D341Med (cell line): ENCODE measurements at regions not wholly inside any gene's neighbourhood (a gene's known extent, or its start where the extent isn't known, plus 50 kb on each side); places are given as distances from the start of the nearest gene placed in this dataset.

ENCODE experiments used
- DNase-seq: peaks from one replicate; pipeline ENCODE4 v3.0.0; 2012; ENCODE audit warnings: low spot score

DNA sequence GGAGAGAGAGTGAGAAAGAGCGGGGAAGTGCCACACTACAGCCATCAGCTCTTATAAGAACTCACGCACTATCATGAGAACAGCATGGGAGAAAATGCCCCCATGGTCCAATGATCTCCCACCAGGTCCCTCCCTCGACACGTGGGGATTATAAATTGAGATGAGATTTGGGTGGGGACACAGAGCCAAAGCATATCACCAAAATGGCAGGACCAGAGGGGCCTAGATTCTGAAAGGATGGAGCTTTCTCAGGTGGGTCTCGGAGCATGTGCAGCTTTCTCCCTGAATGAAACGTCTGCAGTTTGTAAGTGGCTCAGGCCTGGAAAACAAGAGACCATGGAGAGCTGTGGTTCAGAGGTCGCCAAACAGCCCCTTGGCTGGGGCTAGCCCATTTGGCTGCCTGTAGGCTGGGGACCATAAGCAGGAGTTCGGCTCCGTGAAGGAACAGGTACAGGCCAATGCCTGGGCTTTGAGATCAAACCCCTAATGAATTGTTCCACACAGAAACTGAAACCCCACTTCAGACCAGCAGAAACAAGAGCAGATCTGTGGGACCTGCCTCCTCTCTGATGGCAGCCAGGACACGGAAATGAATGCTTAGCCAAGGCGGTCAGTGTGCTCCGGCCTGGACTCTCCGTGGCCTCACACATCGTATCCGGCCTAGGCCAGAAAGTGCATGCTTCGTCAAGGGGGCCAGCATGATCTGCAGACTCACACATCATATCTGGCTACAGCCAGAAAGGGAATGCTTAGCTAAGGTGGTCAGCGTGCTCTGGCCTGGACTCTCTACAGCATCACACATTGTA lies 111.2 kb upstream of the TMEM18 start:
- DNase-seq: no peak

DNA sequence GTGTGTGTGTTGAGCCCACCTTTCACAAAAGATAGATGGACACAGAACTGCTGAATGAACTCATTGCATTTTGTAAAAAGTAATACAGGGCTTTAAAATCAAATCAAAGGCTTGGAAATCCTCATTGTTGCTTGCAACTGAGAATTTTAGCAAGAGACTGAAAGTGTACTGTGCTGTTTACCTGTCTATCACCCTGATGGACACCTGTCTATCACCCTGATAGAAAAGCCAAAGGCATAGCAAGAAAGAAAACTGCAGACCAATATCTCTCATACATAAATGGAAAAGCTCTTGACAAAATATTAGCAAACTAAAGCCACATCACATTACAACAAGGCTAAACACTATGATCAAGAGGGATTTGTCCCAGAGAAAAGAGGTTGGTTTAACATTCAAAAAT lies 107.5 kb upstream of the TMEM18 start:
- DNase-seq: no peak

DNA sequence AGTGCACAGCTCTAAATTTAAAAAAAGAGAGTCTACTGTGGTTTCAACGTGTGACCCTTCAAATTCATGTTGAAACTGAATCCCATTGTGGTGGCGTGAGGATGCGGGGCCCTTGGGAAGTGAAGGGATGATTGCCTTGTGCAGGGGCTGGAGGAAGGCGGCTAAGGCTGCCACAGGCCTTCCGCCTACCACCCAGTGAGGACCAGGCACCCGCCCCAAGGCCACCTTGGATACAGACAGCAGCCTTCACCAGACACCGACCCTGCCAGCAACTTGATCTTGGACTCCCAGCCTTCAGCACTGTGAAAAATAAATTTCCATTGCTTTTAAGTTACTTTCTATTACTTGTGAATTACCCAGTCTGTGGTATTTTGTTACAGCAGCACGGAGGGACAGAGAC lies 103.4 kb upstream of the TMEM18 start:
- no peak for DNase-seq

DNA sequence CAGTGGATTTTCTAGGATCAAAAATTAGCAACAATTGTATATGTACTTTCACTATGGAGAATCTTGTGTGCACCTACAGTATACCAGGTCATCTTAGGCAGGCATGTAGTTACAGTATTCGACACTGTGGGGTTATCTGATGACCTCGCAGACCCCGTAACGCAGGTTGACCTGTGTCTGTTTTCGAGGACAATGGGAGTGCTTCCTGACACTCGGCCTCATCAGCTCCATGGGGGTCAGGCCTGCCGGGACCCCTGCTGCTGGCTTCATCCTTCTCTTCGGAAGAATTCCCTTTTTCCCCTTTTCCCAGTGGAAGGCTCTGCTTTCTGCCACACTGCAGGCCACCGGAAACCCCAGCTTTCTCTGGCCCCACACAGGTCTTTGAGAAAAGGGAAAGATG lies 102.8 kb upstream of the TMEM18 start:
- no peak for DNase-seq

DNA sequence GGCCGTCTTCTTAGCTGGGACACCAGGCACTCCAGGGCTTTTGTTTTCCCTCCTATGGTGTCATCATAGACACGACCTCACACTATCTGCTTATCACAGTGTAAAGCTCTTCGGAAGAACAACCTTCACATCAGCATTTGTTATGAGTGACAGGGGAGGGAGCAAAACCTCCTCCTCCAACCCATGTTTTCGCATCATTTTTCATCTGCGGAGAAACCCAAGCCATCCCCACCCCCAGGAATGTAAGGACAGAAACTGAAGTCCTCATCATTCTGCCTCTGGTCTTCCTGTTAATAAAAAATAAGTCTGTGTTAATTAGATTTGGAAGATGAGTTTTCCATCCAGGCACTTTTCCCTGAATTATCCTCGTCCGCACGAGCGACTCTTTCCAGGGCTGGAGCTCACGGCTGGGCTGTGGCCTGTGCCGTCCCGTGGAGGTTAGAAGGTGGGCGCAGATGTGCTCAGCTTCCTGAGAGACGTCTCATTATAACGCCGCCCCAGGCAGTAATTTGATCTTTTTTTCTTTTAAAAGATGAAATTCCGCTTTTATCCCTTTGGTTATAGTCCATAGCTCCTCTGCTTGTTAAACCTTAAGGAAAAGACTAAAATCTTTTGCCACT lies 101.6 kb upstream of the TMEM18 start:
- DNase-seq: no peak

DNA sequence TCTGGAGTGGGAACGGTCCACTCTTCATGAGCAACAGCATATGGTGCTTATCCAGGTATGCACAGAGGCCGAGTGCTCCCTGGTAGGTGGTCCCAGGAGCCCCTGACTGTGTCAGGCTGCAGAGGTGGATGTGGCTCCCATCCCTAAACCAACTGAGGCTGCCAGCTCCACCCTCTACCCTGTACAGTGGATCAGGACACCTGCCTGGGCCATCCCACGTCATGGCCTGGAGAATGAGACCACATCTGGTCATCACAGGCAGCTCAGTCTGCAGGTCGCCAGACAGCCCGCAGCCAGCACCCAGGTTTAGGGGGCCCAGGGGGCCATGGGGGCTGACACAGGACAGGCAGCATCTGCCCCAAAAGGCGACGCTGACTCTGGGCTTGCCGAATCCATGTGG lies 100.3 kb upstream of the TMEM18 start:
- no peak for DNase-seq

DNA sequence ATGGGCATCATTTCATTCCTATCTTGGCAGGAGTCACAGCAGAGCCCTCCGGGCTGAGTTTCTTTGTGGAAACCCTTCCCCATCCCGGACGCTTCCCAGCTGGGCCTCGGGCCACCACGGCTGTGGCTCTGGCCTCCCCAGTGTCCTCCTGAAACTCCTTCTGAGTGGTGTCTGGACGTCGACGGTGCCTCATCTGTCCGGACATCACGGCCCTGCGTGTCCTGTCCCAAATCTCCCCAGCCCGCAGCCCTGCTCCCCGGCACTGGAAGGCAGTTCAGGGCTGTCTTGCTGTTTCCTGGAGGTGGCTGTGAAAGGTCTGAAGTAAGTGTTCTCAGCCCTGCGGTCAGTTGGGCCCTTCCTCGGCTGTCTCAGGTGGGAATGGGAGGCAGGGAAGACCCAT lies 99.8 kb upstream of the TMEM18 start:
- no peak for DNase-seq

DNA sequence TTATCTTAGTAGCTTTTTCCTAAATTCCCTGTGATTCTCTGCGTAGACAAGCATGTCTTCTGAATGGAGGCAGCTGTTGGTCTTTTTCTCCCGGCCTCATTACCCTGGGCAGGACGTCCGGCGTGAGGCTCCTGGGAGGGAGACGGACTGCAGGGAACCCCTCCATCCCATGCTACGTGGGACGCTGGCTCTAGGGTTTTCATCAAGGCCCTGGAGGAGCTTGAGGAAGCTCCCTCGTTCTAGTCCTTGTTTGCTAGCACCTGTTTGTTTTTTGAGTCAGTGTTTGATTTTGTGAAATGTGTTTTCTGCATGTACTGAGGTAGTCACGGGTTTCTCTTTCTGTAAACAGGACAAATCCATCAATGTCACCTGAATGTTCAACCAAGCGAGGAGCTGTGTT lies 99.3 kb upstream of the TMEM18 start:
- no peak for DNase-seq

DNA sequence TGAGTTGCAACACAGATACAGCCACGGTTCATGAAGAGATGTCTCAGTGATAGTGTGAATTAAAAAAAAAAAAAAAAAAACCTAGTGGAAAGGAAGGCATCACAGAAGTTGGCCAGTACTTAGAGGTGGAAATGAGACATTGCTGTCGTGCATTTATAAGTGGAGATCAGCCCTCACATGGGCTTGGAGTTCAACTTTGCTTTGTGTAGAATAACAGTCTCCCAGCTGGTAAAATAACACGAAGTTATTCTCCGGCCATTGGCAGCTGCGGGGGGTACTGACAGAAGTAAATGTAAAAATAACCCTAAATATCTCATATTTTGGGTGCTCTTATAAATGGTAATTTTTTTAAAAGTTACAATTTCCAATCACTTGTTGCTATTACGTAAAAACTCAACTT lies 98.8 kb upstream of the TMEM18 start:
- DNase-seq: no peak

DNA sequence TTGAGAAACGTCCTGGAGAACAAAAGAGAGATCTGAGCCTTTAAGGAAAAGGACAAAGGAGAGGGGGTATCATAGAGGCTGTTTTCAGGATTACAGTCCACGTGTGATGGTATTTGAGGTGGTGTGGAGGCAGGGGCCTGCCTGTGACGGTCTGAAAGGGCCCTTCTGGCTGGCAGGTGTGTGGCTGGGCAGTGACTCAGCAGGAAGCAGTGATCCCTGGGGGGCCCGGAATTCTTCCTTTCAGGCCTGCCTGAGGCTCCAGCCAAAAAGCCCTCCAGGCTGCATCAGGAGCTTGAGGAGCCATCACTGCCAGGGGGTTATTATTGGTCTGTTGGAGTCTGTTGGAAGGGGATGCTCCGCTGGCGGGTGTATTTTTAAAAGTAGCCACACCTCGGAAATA lies 97.2 kb upstream of the TMEM18 start:
- DNase-seq: no peak

DNA sequence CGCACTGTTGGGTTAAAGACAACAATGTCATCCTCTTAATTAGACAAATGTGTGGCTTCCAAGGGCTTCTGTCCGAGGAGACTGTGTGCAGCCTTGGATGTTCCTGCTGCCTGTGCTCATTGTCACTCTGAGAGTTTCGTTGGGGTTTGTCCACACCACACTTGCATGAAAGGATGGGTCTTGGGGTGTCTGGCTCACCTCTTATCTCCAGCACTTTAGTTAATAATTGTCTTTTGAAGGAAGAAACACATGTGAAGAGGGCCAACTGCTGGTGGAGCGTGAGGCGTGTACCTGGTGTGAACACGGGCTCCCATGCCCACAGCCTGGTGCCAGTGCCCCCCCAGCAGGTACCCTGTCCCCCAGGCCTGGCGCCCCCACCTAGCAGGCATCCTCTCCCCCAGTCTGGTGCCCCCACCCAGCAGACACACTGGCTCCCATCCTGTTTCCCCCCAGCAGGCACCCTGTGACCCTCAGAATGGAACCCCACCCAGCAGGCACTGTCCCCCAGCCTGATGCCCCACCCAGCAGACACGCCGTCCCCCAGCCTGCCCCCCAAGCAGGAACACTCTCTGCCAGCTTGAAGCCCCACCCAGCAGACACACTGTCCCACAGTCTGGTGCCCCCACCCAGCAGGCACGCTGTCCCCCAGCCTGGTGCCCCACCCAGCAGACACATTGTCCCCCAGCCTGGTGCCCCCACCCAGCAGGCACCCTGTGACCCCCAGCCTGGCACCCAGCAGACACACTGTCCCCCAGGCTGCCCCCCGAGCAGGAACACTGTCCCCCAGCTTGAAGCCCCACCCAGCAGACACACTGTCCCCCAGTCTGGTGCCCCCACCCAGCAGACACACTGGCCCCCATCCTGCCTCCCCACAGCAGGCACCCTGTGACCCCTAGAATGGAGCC lies 96.3 kb upstream of the TMEM18 start:
- no peak for DNase-seq

DNA sequence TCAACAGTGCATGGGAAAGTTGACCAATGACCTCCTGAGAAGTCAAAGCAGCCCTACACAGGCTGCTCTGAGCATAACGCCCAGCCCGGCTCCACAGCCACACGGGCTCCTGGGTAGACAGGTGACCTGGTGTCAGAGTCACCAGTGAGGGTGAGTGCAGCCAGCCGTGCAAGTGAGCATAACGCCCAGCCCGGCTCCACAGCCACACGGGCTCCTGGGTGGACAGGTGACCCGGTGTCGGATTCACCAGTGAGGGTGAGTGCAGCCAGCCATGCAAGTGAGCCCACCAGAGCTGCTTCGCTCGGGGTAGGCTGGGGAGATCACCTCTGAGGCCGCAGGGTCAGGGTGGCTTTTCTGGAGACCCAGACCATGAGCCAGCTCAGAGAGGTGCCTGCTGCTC lies 94.3 kb upstream of the TMEM18 start:
- no peak for DNase-seq

DNA sequence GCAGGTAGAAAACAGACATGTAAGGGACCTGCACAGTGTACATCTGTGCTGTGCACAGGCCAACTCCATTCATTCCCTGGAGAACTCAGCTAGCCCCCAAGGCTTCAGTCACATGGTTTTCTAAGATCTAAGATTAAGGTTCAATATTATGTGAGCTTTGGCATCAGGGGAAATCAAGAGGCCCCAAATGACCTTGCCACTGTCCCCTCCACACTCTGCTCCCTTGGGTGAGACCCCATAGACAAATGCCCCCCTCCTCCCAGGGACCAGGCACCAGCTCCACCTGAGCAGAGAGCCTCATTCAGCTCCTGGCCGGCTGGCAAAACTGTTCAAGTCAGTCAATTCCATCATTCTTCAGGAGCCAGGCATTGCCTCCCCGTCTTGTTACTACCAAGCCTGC lies 93.6 kb upstream of the TMEM18 start:
- no peak for DNase-seq

DNA sequence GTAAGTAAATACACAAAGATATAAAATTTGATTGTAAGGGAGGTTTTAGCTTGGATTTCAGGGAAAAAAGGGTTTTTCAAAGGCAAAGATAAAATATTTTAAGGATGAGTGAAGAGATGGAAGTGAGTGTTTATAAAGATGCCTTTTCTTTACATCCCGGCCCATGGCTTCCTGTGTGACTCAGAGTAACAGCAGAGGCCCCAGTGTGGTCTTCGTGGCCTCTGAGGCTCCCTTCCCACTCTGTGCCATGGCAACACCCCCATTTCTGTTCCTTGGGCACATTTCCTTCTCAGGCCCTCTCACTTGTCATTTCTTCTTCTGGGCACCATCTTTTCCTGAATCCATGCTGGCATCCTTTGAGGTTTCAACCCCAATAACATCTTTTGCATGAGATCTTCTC lies 92.6 kb upstream of the TMEM18 start:
- DNase-seq: no peak

DNA sequence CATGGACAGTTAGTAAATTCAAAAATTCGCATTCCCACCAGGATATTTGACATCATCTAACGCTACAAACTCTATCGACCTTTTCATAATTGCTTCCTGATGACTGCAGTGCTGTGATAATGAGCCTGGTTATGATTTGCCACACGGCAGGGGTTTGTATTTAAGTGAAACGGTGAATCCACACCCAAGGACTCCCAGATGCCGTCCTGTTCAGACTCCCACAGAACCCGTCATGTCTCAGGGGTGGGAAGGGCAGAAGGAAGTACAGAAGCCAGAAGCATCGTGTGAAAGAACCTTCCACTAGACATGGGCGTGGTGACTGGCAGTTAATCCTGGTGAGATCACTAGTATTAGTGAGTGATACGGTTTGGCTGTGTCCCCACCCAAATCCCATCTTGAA lies 91.2 kb upstream of the TMEM18 start:
- no peak for DNase-seq

DNA sequence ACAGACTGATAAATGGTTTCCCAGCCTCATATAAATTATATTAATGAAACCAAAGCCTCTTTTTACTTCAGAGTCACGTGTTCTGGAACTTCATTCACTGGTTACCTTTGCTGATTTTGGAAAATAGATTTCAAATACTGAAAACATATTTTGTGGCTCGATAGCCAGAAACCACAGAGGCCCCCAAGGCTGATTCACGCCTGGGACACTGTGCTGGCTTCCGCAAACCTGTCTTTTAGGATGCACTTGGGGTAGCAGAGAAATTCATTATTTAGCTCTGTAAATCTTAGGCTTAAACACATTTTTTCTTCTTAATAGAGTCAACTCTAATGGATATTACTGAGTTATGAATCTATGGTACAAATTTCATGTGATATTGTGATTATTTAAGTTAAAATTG lies 90.7 kb upstream of the TMEM18 start:
- no peak for DNase-seq

DNA sequence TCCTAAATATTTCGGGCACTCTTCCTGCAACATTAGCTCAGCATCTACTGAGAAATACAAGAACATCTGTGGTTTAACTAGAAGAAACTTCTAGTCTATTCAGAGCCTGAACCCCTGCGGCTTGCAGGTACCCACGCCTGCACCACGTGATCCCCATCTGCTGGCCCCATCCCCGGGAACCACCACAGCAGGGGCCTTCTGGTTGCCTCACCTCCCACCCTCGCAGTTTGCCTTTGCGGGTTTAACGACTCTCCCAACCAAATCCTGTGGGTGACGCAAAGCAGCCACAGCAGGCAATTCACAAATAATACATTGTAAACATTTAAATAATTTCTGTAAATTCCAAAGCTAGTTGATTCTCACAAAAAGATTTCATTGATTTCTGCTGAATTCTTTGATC lies 90.2 kb upstream of the TMEM18 start:
- no peak for DNase-seq

DNA sequence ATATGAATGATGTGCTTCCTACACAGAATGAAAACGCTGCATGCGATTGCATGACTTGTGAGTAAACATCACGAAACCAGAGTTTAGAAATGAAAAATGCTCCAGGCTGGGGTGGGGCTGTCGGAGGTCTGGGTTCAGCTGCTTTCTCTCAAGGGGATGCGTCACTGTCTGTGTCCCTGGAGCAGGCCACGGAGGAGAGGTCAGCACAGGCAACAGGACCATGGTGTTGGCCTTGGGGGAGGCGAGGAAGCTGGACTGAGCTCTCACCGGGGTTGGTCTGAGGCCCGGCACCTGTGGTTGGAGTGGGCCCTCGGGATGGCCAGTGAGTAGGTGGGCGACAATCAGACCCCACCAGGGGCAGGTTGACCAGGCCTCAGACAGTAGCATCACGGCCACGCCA lies 89.0 kb upstream of the TMEM18 start:
- DNase-seq: no peak

DNA sequence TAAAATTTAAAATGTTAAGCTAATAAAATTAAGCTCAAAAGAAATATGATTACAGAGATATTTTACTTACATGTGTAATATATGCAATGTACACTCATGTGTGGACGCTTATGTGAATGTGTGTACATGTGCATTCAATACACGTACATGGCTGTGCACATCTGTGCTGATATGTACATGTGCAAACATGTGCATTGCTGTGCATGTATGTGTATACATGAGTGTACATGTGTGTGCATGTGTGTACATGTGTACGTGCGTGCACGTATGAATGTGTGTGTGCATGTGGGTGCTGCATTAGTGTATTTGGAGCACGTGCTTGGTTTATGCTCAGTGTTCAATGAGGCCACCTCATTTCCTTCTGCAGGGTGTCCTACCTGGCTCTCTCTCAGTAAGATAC lies 88.2 kb upstream of the TMEM18 start:
- DNase-seq: no peak

DNA sequence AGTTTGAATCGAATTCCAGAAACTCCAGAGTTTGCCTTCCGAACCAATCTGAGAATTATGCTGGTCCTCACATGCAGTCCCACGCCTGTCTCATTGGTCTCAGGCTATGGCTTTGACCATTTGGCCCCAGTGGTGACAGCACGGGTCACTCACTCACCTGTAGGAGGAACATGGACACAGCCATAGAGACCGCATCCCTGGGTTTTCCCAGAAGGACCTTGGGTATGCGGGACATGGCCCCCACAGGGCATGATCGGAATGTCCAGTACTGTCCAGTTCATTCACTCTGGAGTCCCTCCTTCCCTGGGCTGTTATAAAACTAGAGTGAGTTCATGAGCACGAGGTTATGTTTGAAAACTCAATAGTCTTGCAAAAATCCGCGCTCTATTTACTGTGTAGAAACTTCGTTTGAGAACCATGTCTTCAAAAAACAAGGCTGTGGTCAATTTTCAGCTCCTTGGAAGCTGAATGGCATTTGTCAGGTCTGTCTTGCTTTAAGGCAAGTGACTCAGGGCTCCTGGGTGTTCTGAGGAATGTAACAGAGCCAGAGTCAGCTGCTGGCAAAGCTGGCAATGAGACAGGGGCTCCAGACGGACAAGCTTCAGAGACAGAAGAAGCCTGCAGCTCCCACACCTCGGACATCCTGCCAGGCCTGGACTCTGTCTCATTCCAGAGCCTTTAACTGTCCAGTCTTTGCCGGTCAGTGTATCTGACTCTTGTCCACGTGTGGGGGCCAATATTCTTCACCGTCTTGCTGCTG lies 86.7 kb upstream of the TMEM18 start:
- DNase-seq: no peak

DNA sequence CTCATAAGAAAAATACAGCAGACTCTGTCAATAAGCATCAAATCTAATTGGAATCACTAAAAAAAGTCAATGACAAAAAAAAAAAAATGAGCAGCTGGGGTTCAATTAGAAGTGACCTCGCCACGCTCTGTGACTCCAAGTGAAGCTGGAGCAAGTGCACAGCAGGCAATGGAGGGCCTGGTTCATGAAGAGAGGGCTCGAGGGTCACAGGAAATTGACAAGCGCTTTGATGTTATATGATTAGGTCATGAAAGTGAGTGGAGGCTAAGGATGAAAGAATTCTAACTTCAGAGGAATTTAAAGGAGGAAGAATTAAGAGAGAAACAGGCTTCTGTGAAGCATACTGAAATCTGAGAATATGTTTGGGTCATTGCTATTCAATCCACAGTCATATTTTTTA lies 85.4 kb upstream of the TMEM18 start:
- DNase-seq: no peak

DNA sequence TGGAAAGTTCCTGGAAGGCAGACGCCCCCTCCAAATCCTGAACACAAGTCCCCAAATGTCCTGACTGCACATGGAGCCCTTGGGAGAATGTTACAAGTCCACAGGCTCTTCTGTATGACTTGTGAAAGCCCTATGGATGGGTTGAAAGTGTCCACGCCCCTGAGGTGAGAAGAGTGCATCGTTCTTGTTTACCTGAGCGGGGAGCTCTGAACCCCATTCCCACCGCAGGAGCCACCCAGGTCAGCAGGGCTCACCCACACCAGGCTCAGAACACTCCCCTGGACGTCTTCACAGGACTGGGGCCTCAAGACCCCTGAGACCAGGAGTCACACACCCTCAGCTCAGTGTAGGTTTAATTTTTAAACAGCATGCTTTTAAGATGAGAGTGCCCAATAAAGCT lies 84.2 kb upstream of the TMEM18 start:
- no peak for DNase-seq
